AG04449 (cell line): ENCODE measurements at regions not wholly inside any gene's neighbourhood (a gene's known extent, or its start where the extent isn't known, plus 50 kb on each side); places are given as distances from the start of the nearest gene placed in this dataset.

Source experiments
- CTCF ChIA-PET: fragments of 350-600 bp; formaldehyde crosslinking; extraction: SDS; loops from one replicate; lab custom pipeline; 2021; ENCODE audit warnings: antibody characterized with exemption; lab: Yijun Ruan, JAX
- POLR2A ChIA-PET: fragments of 400-600, 350-600 bp; formaldehyde crosslinking; extraction: SDS; loops from one replicate; lab custom pipeline; 2020; ENCODE audit warnings: antibody characterized with exemption, inconsistent platforms; lab: Yijun Ruan, JAX
- DNase-seq: peaks from one replicate; pipeline ENCODE4 v3.0.0-alpha.2; 2010; ENCODE audit warnings: low read depth, low spot score
- H3K4me3 ChIP-seq: 2 replicates; pipeline ENCODE4 v1.5.1; 2011; ENCODE audit warnings: low read depth, mild to moderate bottlenecking, control low read depth, low read length
- CTCF ChIP-seq: IDR thresholded peaks from one replicate; pipeline ENCODE4 v1.5.1; 2011; ENCODE audit warnings: mild to moderate bottlenecking, moderate library complexity, low read length, control low read depth, inconsistent platforms; ENCODE audit not compliant: insufficient read depth; ENCODE audit errors: missing control alignments

GRCh38 chr2:41933585-41934320 is 114.1 kb upstream of the PKDCC start:
- ChIA-PET POLR2A (no interaction called here), CTCF (interaction anchor here (0.7 to 3.1 kb wide), 3 partner anchors 10 to 64 kb away, joined by 3 to 14 read pairs (median 7); no protein-coding TSS in a partner anchor)
- no peak for TF ChIP-seq CTCF
- no peak overlapping the region for H3K4me3 ChIP-seq
- peak; percentile 74 for DNase-seq

- POLR2A ChIA-PET: no interaction called here
- no peak overlapping the region for H3K4me3 ChIP-seq
- CTCF ChIA-PET: interaction anchor here (2.3 to 3.1 kb wide), 3 partner anchors 9 to 153 kb away, joined by 7 to 14 read pairs (median 10); no protein-coding TSS in a partner anchor
- DNase-seq: no peak
- TF ChIP-seq CTCF: no peak
These were observed 113.4 kb upstream of the PKDCC start for GRCh38 chr2:41934329-41934958.

- H3K4me3 ChIP-seq: no peak overlapping the region
- POLR2A ChIA-PET: no interaction called here
- DNase-seq: no peak
- CTCF ChIA-PET: interaction anchor here (1.0 to 3.1 kb wide), 5 partner anchors 7 to 152 kb away, joined by 3 to 14 read pairs (median 7); no protein-coding TSS in a partner anchor
- no peak for TF ChIP-seq CTCF
These were observed 112.8 kb upstream of the PKDCC start for GRCh38 chr2:41935002-41935401.

GRCh38 chr2:41935825-41936224 is 112.0 kb upstream of the PKDCC start:
- TF ChIP-seq CTCF: no peak
- DNase-seq: no peak
- POLR2A ChIA-PET: no interaction called here
- no peak overlapping the region for H3K4me3 ChIP-seq
- CTCF ChIA-PET: interaction anchor here (1.0 to 4.6 kb wide), 5 partner anchors 8 to 151 kb away, joined by 3 to 13 read pairs (median 7); no protein-coding TSS in a partner anchor

GRCh38 chr2:41936771-41937463 is 110.9 kb upstream of the PKDCC start:
- ChIA-PET CTCF (interaction anchor here (2.3 to 4.6 kb wide), 2 partner anchors 67 to 150 kb away, joined by 10 to 13 read pairs; no protein-coding TSS in a partner anchor), POLR2A (interaction anchor here (1.0 kb wide), 1 partner anchor 29 kb away, joined by 3 read pairs; no protein-coding TSS in a partner anchor)
- TF ChIP-seq CTCF: no peak

More at GRCh38 chr2:41936771-41937463, 110.9 kb upstream of the PKDCC start:
- DNase-seq: no peak
- H3K4me3 ChIP-seq: no peak overlapping the region
